Mesendoderm (in vitro differentiated cells): ENCODE measurements at regions not wholly inside any gene's neighbourhood (a gene's known extent, or its start where the extent isn't known, plus 50 kb on each side); places are given as distances from the start of the nearest gene placed in this dataset.

Experiments used
- DNase-seq: peaks from one replicate; pipeline ENCODE4 v3.0.0; 2013
- H2AK5ac ChIP-seq: 2 replicates; pipeline ENCODE4 v1.6.1; 2013; ENCODE audit warnings: low read length, inconsistent platforms
- H2BK120ac ChIP-seq: 2 replicates; pipeline ENCODE4 v1.6.1; 2013; ENCODE audit warnings: low read depth, mild to moderate bottlenecking, low read length, moderate library complexity, mixed read lengths
- H2BK15ac ChIP-seq: replicated peaks from 2 replicates; pipeline ENCODE4 v1.6.1; 2013; ENCODE audit warnings: low read depth, mild to moderate bottlenecking, moderate library complexity
- H2BK5ac ChIP-seq: 2 replicates; pipeline ENCODE4 v1.6.1; 2013; ENCODE audit warnings: low read length, inconsistent platforms
- H3K18ac ChIP-seq: 2 replicates; pipeline ENCODE4 v1.6.1; 2013; ENCODE audit warnings: mild to moderate bottlenecking, low read length, mixed read lengths
- H3K23ac ChIP-seq: one replicate; pipeline ENCODE4 v1.6.1; 2013; ENCODE audit warnings: low read length
- H3K27ac ChIP-seq: 2 replicates; pipeline ENCODE4 v1.5.1; 2013; ENCODE audit warnings: low read depth, mild to moderate bottlenecking, inconsistent platforms, low read length, moderate library complexity
- H3K27me3 ChIP-seq: 2 replicates; pipeline ENCODE4 v1.6.1; 2013; ENCODE audit warnings: low read length, control low read depth, mild to moderate bottlenecking, inconsistent platforms; ENCODE audit not compliant: insufficient read depth, poor library complexity
- H3K36me3 ChIP-seq: 2 replicates; pipeline ENCODE4 v1.6.1; 2013; ENCODE audit warnings: low read length, inconsistent platforms; ENCODE audit not compliant: control insufficient read depth, insufficient read depth
- H3K4ac ChIP-seq: one replicate; pipeline ENCODE4 v1.6.1; 2013; ENCODE audit warnings: low read depth, mild to moderate bottlenecking, low read length, moderate library complexity
- H3K4me1 ChIP-seq: 2 replicates; pipeline ENCODE4 v1.6.1; 2013; ENCODE audit warnings: low read depth, low read length, inconsistent platforms; ENCODE audit not compliant: control insufficient read depth
- H3K4me2 ChIP-seq: 2 replicates; pipeline ENCODE4 v1.6.1; 2013; ENCODE audit warnings: low read length
- H3K4me3 ChIP-seq: 2 replicates; pipeline ENCODE4 v1.5.1; 2013; ENCODE audit warnings: mild to moderate bottlenecking, low read length
- H3K56ac ChIP-seq: one replicate; pipeline ENCODE4 v1.6.1; 2013; ENCODE audit warnings: low read length
- H3K79me1 ChIP-seq: 2 replicates; pipeline ENCODE4 v1.6.1; 2013; ENCODE audit warnings: low read length, inconsistent platforms
- H3K79me2 ChIP-seq: 2 replicates; pipeline ENCODE4 v1.6.1; 2013; ENCODE audit warnings: mild to moderate bottlenecking, low read length; ENCODE audit not compliant: control insufficient read depth, insufficient read depth
- H3K9ac ChIP-seq: 2 replicates; pipeline ENCODE4 v1.6.1; 2013; ENCODE audit warnings: low read length, inconsistent platforms
- H4K5ac ChIP-seq: one replicate; pipeline ENCODE4 v1.6.1; 2013; ENCODE audit warnings: low read length
- H4K8ac ChIP-seq: one replicate; pipeline ENCODE4 v1.6.1; 2013; ENCODE audit warnings: low read depth, mild to moderate bottlenecking, control low read depth, low read length, moderate library complexity
- WGBS: extraction: QIAGEN DNeasy Blood & Tissue Kit; methylation state at CpG from one replicate; pipeline ENCODE4 v1.1.7; 2013; ENCODE audit warnings: low lambda C conversion rate, missing lambda C conversion rate; ENCODE audit not compliant: insufficient coverage; ENCODE audit errors: extremely low coverage; 5-methylcytosine and 5-hydroxymethylcytosine counted together

- H4K5ac ChIP-seq = no peak overlapping the region
- no peak overlapping the region for H2BK15ac ChIP-seq
- WGBS = no CpG with 5 or more reads among the region's 13 CpGs
- H2BK120ac ChIP-seq = no peak overlapping the region
- no peak overlapping the region for H2AK5ac ChIP-seq
- H3K18ac ChIP-seq = no peak overlapping the region
- H3K36me3 ChIP-seq = no peaks in the 10 kb centered on the region
- no peak overlapping the region for H4K8ac ChIP-seq
- H3K79me2 ChIP-seq = no peaks in the 10 kb centered on the region
- no peaks in the 10 kb centered on the region for H3K27me3 ChIP-seq
- DNase-seq = peak; percentile 42
- peak overlapping the region; percentile 67 for H3K56ac ChIP-seq
- H3K9ac ChIP-seq = peak overlapping the region; percentile 40
- no peak overlapping the region for H3K23ac ChIP-seq
- H3K4me1 ChIP-seq = no peaks in the 10 kb centered on the region
- peak overlapping the region; percentile 17 for H2BK5ac ChIP-seq
- H3K4me3 ChIP-seq = no peak overlapping the region
- H3K4ac ChIP-seq = no peak overlapping the region
- H3K4me2 ChIP-seq = no peak overlapping the region
- H3K27ac ChIP-seq = no peak overlapping the region
- no peaks in the 10 kb centered on the region for H3K79me1 ChIP-seq
Observed at GRCh38 chr1:222454782-222455181, 93.1 kb downstream of the HHIPL2 start.

GRCh38 chr1:222454186-222454585 lies 93.7 kb downstream of the HHIPL2 start:
- DNase-seq = peak; percentile 34
- no peak overlapping the region for H3K9ac ChIP-seq

GRCh38 chr1:222452031-222452430 lies 95.9 kb downstream of the HHIPL2 start:
- H3K79me2 ChIP-seq = no peaks in the 10 kb centered on the region
- no peaks in the 10 kb centered on the region for H3K79me1 ChIP-seq
- H3K56ac ChIP-seq = no peak overlapping the region
- no peak overlapping the region for H3K23ac ChIP-seq
- no peaks in the 10 kb centered on the region for H3K27me3 ChIP-seq
- H3K18ac ChIP-seq = no peak overlapping the region
- no peak overlapping the region for H2BK5ac ChIP-seq
- H3K4ac ChIP-seq = no peak overlapping the region
- H2AK5ac ChIP-seq = no peak overlapping the region
- no peak overlapping the region for H4K5ac ChIP-seq
- no peak overlapping the region for H3K9ac ChIP-seq
- H3K4me1 ChIP-seq = no peaks in the 10 kb centered on the region
- H3K27ac ChIP-seq = no peak overlapping the region
- no peak for DNase-seq
- WGBS = no CpG with 5 or more reads among the region's 3 CpGs
- H3K4me3 ChIP-seq = no peak overlapping the region
- no peak overlapping the region for H2BK15ac ChIP-seq
- H3K36me3 ChIP-seq = no peaks in the 10 kb centered on the region
- no peak overlapping the region for H4K8ac ChIP-seq
- no peak overlapping the region for H2BK120ac ChIP-seq
- no peak overlapping the region for H3K4me2 ChIP-seq

More at GRCh38 chr1:222454186-222454585, 93.7 kb downstream of the HHIPL2 start:
- Histone ChIP-seq H3K36me3 (no peaks in the 10 kb centered on the region), H3K27me3 (no peaks in the 10 kb centered on the region), H2AK5ac (no peak overlapping the region), H3K79me1 (no peaks in the 10 kb centered on the region), H2BK120ac (no peak overlapping the region), H3K79me2 (no peaks in the 10 kb centered on the region), H4K5ac (no peak overlapping the region), H3K23ac (no peak overlapping the region), H3K4me2 (no peak overlapping the region), H2BK5ac (no peak overlapping the region), H4K8ac (no peak overlapping the region), H3K27ac (no peak overlapping the region), H3K4me3 (no peak overlapping the region), H3K18ac (no peak overlapping the region), H2BK15ac (no peak overlapping the region), H3K56ac (peak overlapping the region; percentile 67), H3K4me1 (no peaks in the 10 kb centered on the region), H3K4ac (no peak overlapping the region)
- WGBS = no CpG with 5 or more reads among the region's 5 CpGs

GRCh38 chr1:222443566-222443965 lies 104.3 kb downstream of the HHIPL2 start:
- Histone ChIP-seq H3K18ac (no peak overlapping the region), H3K56ac (no peak overlapping the region), H3K27me3 (no peaks in the 10 kb centered on the region), H4K5ac (no peak overlapping the region), H3K4me1 (no peaks in the 10 kb centered on the region), H2BK15ac (no peak overlapping the region), H4K8ac (no peak overlapping the region), H3K23ac (no peak overlapping the region), H3K36me3 (no peaks in the 10 kb centered on the region), H3K27ac (no peak overlapping the region), H3K4ac (no peak overlapping the region), H3K4me3 (no peak overlapping the region), H3K9ac (no peak overlapping the region), H2AK5ac (no peak overlapping the region), H3K4me2 (no peak overlapping the region), H2BK120ac (no peak overlapping the region), H2BK5ac (no peak overlapping the region), H3K79me2 (no peaks in the 10 kb centered on the region), H3K79me1 (no peaks in the 10 kb centered on the region)
- no CpG with 5 or more reads among the region's 2 CpGs for WGBS
- DNase-seq = no peak

GRCh38 chr1:222441066-222441465 lies 106.8 kb downstream of the HHIPL2 start:
- whole genome bisulfite sequencing = no CpG with 5 or more reads among the region's 5 CpGs
- Histone ChIP-seq H2BK15ac (no peak overlapping the region), H3K36me3 (no peaks in the 10 kb centered on the region), H2BK5ac (no peak overlapping the region), H3K9ac (no peak overlapping the region), H3K79me2 (no peaks in the 10 kb centered on the region), H3K23ac (no peak overlapping the region), H3K27ac (no peak overlapping the region), H3K4ac (no peak overlapping the region), H3K4me2 (no peak overlapping the region), H3K4me1 (no peaks in the 10 kb centered on the region), H3K79me1 (no peaks in the 10 kb centered on the region), H3K27me3 (no peaks in the 10 kb centered on the region), H3K4me3 (no peak overlapping the region), H2BK120ac (no peak overlapping the region), H2AK5ac (no peak overlapping the region), H3K18ac (no peak overlapping the region), H4K8ac (no peak overlapping the region), H3K56ac (no peak overlapping the region), H4K5ac (no peak overlapping the region)
- DNase-seq = no peak

GRCh38 chr1:222424826-222425225 lies 123.1 kb downstream of the HHIPL2 start:
- H3K4me2 ChIP-seq = no peak overlapping the region
- no peak overlapping the region for H2AK5ac ChIP-seq
- H3K4ac ChIP-seq = no peak overlapping the region
- no peak overlapping the region for H4K5ac ChIP-seq
- H2BK15ac ChIP-seq = no peak overlapping the region
- H3K79me1 ChIP-seq = no peaks in the 10 kb centered on the region
- H3K4me1 ChIP-seq = no peaks in the 10 kb centered on the region
- H3K79me2 ChIP-seq = no peaks in the 10 kb centered on the region
- no peak overlapping the region for H3K18ac ChIP-seq
- no peak overlapping the region for H3K23ac ChIP-seq
- H3K27me3 ChIP-seq = no peaks in the 10 kb centered on the region
- no peak overlapping the region for H3K27ac ChIP-seq
- no peak overlapping the region for H4K8ac ChIP-seq
- H2BK5ac ChIP-seq = no peak overlapping the region
- no peak overlapping the region for H3K9ac ChIP-seq
- no CpG with 5 or more reads among the region's 1 CpG for WGBS
- H3K36me3 ChIP-seq = no peaks in the 10 kb centered on the region
- H3K4me3 ChIP-seq = no peak overlapping the region
- no peak overlapping the region for H2BK120ac ChIP-seq
- DNase-seq = no peak
- no peak overlapping the region for H3K56ac ChIP-seq
